ENCODE measurements at regions not wholly inside any gene's neighbourhood (a gene's known extent, or its start where the extent isn't known, plus 50 kb on each side); places are given as distances from the start of the nearest gene placed in this dataset.

GRCh38 chr14:36398463-36399291 lies 78.2 kb upstream of the MBIP start:
- Mint-ChIP-seq H3K9me3 (peaks cover 0 to 20% (median 3%) of the 10 kb centered on the region in 7 donors), H3K27ac (no peak overlapping the region), H3K36me3 (no peaks in the 10 kb centered on the region), H3K4me1 (no peaks in the 10 kb centered on the region), H3K27me3 (peaks cover 5 to 22% (median 18%) of the 10 kb centered on the region in 3 donors), H3K4me3 (no peak overlapping the region)
- ATAC-seq (ENCODE audit: low read depth in 2 of 2) (no peak), DNase-seq (no peak)

GRCh38 chr14:36397357-36397756 lies 76.9 kb upstream of the MBIP start:
- H3K27me3 Mint-ChIP-seq: peaks cover 0 to 18% (median 14%) of the 10 kb centered on the region in 3 donors
- ATAC-seq (ENCODE audit: low read depth in 2 of 2) (no peak), DNase-seq (no peak)
- peaks cover 0 to 20% (median 3%) of the 10 kb centered on the region in 7 donors for H3K9me3 Mint-ChIP-seq
- no peaks in the 10 kb centered on the region for H3K36me3 Mint-ChIP-seq
- no peaks in the 10 kb centered on the region for H3K4me1 Mint-ChIP-seq
- H3K4me3 Mint-ChIP-seq: no peak overlapping the region
- H3K27ac Mint-ChIP-seq: no peak overlapping the region

- ATAC-seq (ENCODE audit: low read depth in 2 of 2) (no peak), DNase-seq (no peak)
- Mint-ChIP-seq H3K36me3 (no peaks in the 10 kb centered on the region), H3K4me3 (no peak overlapping the region), H3K27me3 (peaks cover 0 to 17% (median 13%) of the 10 kb centered on the region in 3 donors), H3K9me3 (peaks cover 0 to 20% (median 3%) of the 10 kb centered on the region in 7 donors), H3K4me1 (no peaks in the 10 kb centered on the region), H3K27ac (no peak overlapping the region)
Measured at GRCh38 chr14:36396798-36397197, 76.4 kb upstream of the MBIP start.

- H3K27me3 Mint-ChIP-seq: peaks cover 8 to 15% (median 9%) of the 10 kb centered on the region in 3 donors
- no peaks in the 10 kb centered on the region for H3K36me3 Mint-ChIP-seq
- H3K4me3 Mint-ChIP-seq: no peak overlapping the region
- ATAC-seq (ENCODE audit: low read depth in 2 of 2) (no peak), DNase-seq (no peak)
- peaks cover 0 to 20% (median 3%) of the 10 kb centered on the region in 7 donors for H3K9me3 Mint-ChIP-seq
- H3K4me1 Mint-ChIP-seq: no peaks in the 10 kb centered on the region
- no peak overlapping the region for H3K27ac Mint-ChIP-seq
Measured at GRCh38 chr14:36394593-36394992, 74.2 kb upstream of the MBIP start.

- no peak for DNase-seq
- Mint-ChIP-seq H3K27ac (no peak overlapping the region), H3K36me3 (no peaks in the 10 kb centered on the region), H3K4me3 (no peak overlapping the region), H3K4me1 (no peaks in the 10 kb centered on the region), H3K27me3 (peaks cover 0 to 15% (median 5%) of the 10 kb centered on the region in 3 donors), H3K9me3 (peaks cover 0 to 4% (median 0%) of the 10 kb centered on the region in 7 donors)
- ATAC-seq (ENCODE audit: low read depth in 2 of 2): no peak
Measured at GRCh38 chr14:36390718-36391117, 70.3 kb upstream of the MBIP start.

- H3K4me1 Mint-ChIP-seq: no peaks in the 10 kb centered on the region
Measured at GRCh38 chr14:36383767-36384431, 63.5 kb upstream of the MBIP start.

GRCh38 chr14:36373982-36374673 lies 53.7 kb upstream of the MBIP start:
- peaks cover 12 to 23% (median 18%) of the 10 kb centered on the region in 3 donors for H3K27me3 Mint-ChIP-seq
- no peaks in the 10 kb centered on the region for H3K9me3 Mint-ChIP-seq

More at GRCh38 chr14:36383767-36384431, 63.5 kb upstream of the MBIP start:
- ATAC-seq (ENCODE audit: low read depth in 2 of 2) (no peak), DNase-seq (no peak)
- Mint-ChIP-seq H3K9me3 (no peaks in the 10 kb centered on the region), H3K27ac (no peak overlapping the region), H3K36me3 (no peaks in the 10 kb centered on the region), H3K4me3 (no peak overlapping the region), H3K27me3 (peaks cover 3 to 11% (median 5%) of the 10 kb centered on the region in 3 donors)

More at GRCh38 chr14:36373982-36374673, 53.7 kb upstream of the MBIP start:
- Mint-ChIP-seq H3K27ac (no peak overlapping the region), H3K4me1 (no peaks in the 10 kb centered on the region), H3K36me3 (no peaks in the 10 kb centered on the region), H3K4me3 (no peak overlapping the region)
- ATAC-seq (ENCODE audit: low read depth in 2 of 2) (peak; percentile 48 to 60), DNase-seq (peak; percentile 30)

Data from naive B cell (primary cell).